ENCODE measurements at regions not wholly inside any gene's neighbourhood (a gene's known extent, or its start where the extent isn't known, plus 50 kb on each side); places are given as distances from the start of the nearest gene placed in this dataset.

DNA sequence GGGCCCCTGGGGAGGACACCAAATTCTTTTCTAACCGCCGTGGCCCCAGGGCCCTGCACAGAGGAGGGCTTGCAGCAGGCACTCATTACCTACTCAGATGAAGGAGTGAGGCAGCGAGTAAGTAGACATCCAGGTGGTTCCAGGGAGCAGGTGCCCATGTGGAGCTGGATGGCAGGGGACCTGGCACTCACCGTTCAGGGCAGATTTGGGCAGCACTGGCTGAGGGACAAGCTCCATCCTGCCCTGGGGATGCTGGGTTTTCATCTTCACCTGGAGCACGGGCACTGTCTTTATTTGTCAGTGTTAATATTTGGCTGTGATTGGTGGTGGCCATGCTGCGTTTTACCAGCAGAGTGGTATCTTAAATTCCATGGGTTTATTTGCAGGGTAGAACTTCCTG, 1182.7 kb downstream of the BRD1 start:
- Histone ChIP-seq H3K4me3 (ENCODE audit: low read depth, low read length) (no peak overlapping the region), H3K27me3 (ENCODE audit: control insufficient read depth, insufficient read depth, low read length) (no peaks in the 10 kb centered on the region), H3K36me3 (ENCODE audit: control insufficient read depth, insufficient read depth, low read length) (no peaks in the 10 kb centered on the region)
- ChIA-PET POLR2A (no interaction called here), CTCF (no interaction called here)
- no peak for DNase-seq (ENCODE audit: low read depth)
- TF ChIP-seq CTCF (IDR thresholded peaks at IDR 0.05; ENCODE audit: insufficient read depth, low read depth, low read length) = no peak

DNA sequence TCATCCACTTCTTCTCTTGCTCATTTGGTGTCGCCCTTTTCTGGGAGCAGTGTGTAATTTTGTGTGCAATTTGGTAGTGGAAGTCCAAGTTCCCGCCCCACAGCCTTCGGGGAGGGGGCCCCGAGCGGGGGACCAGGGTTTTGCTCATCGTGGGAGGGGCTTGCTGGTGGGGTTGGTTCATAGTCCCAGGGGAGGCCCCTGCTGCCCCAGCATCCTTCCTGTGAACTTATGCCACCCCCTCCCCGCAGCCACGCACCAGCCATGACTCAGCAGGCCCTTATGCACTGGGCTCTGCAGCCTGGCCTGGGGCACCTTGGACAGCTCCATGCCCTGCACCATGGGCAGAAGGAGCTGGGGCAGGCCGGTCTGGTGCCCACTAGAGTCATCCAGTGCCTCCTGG, 1183.6 kb downstream of the BRD1 start:
- Histone ChIP-seq H3K36me3 (ENCODE audit: control insufficient read depth, insufficient read depth, low read length) (no peaks in the 10 kb centered on the region), H3K27me3 (ENCODE audit: control insufficient read depth, insufficient read depth, low read length) (no peaks in the 10 kb centered on the region), H3K4me3 (ENCODE audit: low read depth, low read length) (no peak overlapping the region)
- ChIA-PET CTCF (interaction anchor here (0.6 kb wide), 1 partner anchor 23 kb away, joined by 3 read pairs; no protein-coding TSS in a partner anchor), POLR2A (no interaction called here)
- no peak for TF ChIP-seq CTCF (IDR thresholded peaks at IDR 0.05; ENCODE audit: insufficient read depth, low read depth, low read length)
- DNase-seq (ENCODE audit: low read depth) = no peak

GRCh38 chr22:48643066-48643731, 1184.5 kb downstream of the BRD1 start:
- Histone ChIP-seq H3K4me3 (ENCODE audit: low read depth, low read length) (no peak overlapping the region), H3K27me3 (ENCODE audit: control insufficient read depth, insufficient read depth, low read length) (no peaks in the 10 kb centered on the region), H3K36me3 (ENCODE audit: control insufficient read depth, insufficient read depth, low read length) (no peaks in the 10 kb centered on the region)
- DNase-seq (ENCODE audit: low read depth) = no peak
- ChIA-PET POLR2A (no interaction called here), CTCF (no interaction called here)
- TF ChIP-seq CTCF (IDR thresholded peaks at IDR 0.05; ENCODE audit: insufficient read depth, low read depth, low read length) = no peak

GRCh38 chr22:48642550-48642949, 1185.1 kb downstream of the BRD1 start:
- H3K36me3 ChIP-seq (ENCODE audit: control insufficient read depth, insufficient read depth, low read length) = no peaks in the 10 kb centered on the region
- DNase-seq (ENCODE audit: low read depth) = no peak
- TF ChIP-seq CTCF (IDR thresholded peaks at IDR 0.05; ENCODE audit: insufficient read depth, low read depth, low read length) = no peak
- H3K4me3 ChIP-seq (ENCODE audit: low read depth, low read length) = no peak overlapping the region
- POLR2A ChIA-PET = no interaction called here
- CTCF ChIA-PET = no interaction called here
- no peaks in the 10 kb centered on the region for H3K27me3 ChIP-seq (ENCODE audit: control insufficient read depth, insufficient read depth, low read length)

DNA sequence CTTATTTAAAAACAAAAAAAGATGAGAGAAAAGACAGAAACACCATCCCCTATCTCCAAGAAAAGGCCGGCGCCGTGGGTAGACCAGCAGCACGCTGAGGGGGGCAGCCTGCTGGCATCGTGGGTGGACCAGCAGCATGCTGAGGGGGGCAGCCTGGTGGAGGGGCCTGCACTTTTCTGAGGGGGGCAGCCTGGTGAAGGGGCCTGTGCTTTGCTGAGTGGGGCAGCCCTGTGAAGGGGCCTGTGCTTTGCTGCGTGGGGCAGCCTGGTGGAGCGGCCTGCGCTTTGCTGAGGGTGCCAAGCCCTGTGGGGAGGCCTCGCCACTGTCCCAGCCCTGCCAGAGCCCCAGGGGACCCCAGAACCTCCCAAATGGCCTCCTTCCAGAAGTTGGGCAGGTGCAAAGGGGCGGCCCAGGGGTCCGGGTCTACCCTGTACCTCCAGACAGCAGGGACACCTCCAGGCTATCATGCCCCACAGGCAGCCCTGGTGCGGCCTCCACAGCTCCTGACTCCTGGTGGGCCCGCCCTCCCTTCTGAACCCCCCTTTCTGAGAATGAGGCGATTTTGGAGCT, 1185.7 kb downstream of the BRD1 start:
- no peak for DNase-seq (ENCODE audit: low read depth)
- Histone ChIP-seq H3K4me3 (ENCODE audit: low read depth, low read length) (no peak overlapping the region), H3K36me3 (ENCODE audit: control insufficient read depth, insufficient read depth, low read length) (no peaks in the 10 kb centered on the region), H3K27me3 (ENCODE audit: control insufficient read depth, insufficient read depth, low read length) (no peaks in the 10 kb centered on the region)
- ChIA-PET CTCF (no interaction called here), POLR2A (no interaction called here)
- no peak for TF ChIP-seq CTCF (IDR thresholded peaks at IDR 0.05; ENCODE audit: insufficient read depth, low read depth, low read length)

Measured in BJ (cell line).